Prostate gland (tissue), 2 donors: ENCODE measurements at regions not wholly inside any gene's neighbourhood (a gene's known extent, or its start where the extent isn't known, plus 50 kb on each side); places are given as distances from the start of the nearest gene placed in this dataset.
A peak's percentile ranks its signal among the peaks of the same experiment; 100 is the strongest.

Experiments
- DNase-seq: peaks from one replicate; pipeline ENCODE4 v3.0.0-alpha.2; 2019; ENCODE audit warnings: low spot score
- H3K27ac ChIP-seq, 2 donors: fragments of 200-600 bp; sonication (generic); 2 replicates each; pipeline ENCODE4 v1.5.1; 2017 to 2019
- H3K27me3 ChIP-seq: fragments of 200-600 bp; sonication (generic); replicated peaks from 2 replicates; pipeline ENCODE4 v1.5.1; 2019; ENCODE audit not compliant: insufficient read depth
- H3K36me3 ChIP-seq, 2 donors: fragments of 200-600 bp; sonication (generic); 1 replicate in 1 of 2; 2 replicates in 1 of 2; pipeline versions ENCODE4 v1.5.1 to v1.8.1; 2017 to 2019
- H3K4me1 ChIP-seq: fragments of 200-600 bp; sonication (generic); replicated peaks from 2 replicates; pipeline ENCODE4 v1.5.1; 2019
- H3K4me3 ChIP-seq, 2 donors: fragments of 200-600 bp; sonication (generic); 2 replicates each; pipeline ENCODE4 v1.5.1; 2017 to 2019
- H3K9me3 ChIP-seq: fragments of 200-600 bp; sonication (generic); 2 replicates; pipeline ENCODE4 v1.5.1; 2017
- POLR2A ChIP-seq: fragments of 450-650 bp; IDR thresholded peaks from one replicate; pipeline ENCODE4 v1.6.1; 2016; ENCODE audit warnings: antibody characterized with exemption, mild to moderate bottlenecking
- POLR2AphosphoS5 ChIP-seq: sonication (generic); formaldehyde crosslinking; IDR thresholded peaks from one replicate; pipeline ENCODE4 v1.6.1; 2017; ENCODE audit warnings: antibody characterized with exemption
- WGBS: methylation state at CpG from one replicate; pipeline ENCODE4 v1.1.5; 2018; 5-methylcytosine and 5-hydroxymethylcytosine counted together
- intact Hi-C: fragments of 100-400 bp; cut with DNase I; formaldehyde crosslinking; loops from one replicate; pipeline ENCODE4 v1.14.2; 2022
- TF ChIP-seq, protein P1 (sequence below), 4 experiments: fragments of 200-600 bp in 2 of 4; fragments of 450-650 bp in 2 of 4; sonication (generic) in 2 of 4; IDR thresholded peaks; 1 replicate in 3 of 4; 2 replicates in 1 of 4; pipeline ENCODE4 v1.5.1; 2016 to 2019; ENCODE audit warnings: antibody characterized with exemption in 4 of 4, mild to moderate bottlenecking in 2 of 4, moderate library complexity in 2 of 4

DNA sequence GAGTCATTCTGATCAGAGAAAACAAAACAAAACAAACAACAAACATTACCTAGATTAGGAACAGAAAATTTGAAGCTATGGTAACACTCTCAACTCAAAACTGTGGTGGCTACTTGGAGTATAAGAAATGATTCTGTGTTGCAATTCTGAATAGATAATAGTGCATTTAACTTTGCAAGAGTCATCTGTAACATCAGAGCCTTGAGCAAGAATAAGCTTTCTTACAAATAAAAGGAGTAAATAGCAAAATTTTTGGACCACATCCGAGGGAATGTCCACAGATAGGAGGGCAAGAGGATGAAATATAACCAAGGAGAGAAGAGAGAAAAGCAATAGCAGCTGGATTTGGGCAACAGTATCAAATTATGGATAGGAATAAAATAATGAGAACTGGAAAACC lies 1090.6 kb downstream of the SLC6A15 start:
- 61% methylated on average over 1 of the region's 1 CpG for WGBS
- Histone ChIP-seq H3K36me3 (no peaks in the 10 kb centered on the region), H3K27me3 (no peaks in the 10 kb centered on the region), H3K27ac (no peak overlapping the region), H3K9me3 (no peaks in the 10 kb centered on the region), H3K4me1 (no peaks in the 10 kb centered on the region), H3K4me3 (no peak overlapping the region)
- TF ChIP-seq, protein P1, sequence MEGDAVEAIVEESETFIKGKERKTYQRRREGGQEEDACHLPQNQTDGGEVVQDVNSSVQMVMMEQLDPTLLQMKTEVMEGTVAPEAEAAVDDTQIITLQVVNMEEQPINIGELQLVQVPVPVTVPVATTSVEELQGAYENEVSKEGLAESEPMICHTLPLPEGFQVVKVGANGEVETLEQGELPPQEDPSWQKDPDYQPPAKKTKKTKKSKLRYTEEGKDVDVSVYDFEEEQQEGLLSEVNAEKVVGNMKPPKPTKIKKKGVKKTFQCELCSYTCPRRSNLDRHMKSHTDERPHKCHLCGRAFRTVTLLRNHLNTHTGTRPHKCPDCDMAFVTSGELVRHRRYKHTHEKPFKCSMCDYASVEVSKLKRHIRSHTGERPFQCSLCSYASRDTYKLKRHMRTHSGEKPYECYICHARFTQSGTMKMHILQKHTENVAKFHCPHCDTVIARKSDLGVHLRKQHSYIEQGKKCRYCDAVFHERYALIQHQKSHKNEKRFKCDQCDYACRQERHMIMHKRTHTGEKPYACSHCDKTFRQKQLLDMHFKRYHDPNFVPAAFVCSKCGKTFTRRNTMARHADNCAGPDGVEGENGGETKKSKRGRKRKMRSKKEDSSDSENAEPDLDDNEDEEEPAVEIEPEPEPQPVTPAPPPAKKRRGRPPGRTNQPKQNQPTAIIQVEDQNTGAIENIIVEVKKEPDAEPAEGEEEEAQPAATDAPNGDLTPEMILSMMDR (IDR thresholded peaks at IDR 0.05) = no peak
- TF ChIP-seq POLR2A = no peak
- TF ChIP-seq POLR2AphosphoS5 = no peak
- intact Hi-C loops = no loop called here
- DNase-seq = no peak

DNA sequence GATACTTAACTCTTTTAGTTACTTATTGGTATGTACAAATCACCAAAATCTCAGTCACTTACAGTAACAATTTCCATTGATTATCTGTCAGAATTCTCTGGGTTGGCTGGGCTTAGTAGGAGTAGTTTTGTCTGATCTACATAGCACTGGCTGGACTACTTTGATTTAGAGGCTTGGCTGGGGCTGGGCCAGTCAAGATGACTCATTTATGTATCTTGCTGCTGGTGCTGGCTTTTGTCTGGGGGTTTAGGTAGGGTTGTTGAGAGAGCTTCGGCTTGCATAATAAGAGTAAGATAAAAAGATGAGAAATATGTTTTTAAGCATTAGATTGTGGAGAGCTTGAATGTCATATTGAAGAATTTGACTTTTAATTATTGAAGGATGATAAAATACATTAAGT lies 1093.7 kb downstream of the SLC6A15 start:
- WGBS = 23% methylated on average over 1 of the region's 1 CpG
- TF ChIP-seq POLR2AphosphoS5 (no peak), POLR2A (no peak)
- TF ChIP-seq, protein P1 (IDR thresholded peaks at IDR 0.05) = no peak
- Histone ChIP-seq H3K27ac (no peak overlapping the region), H3K4me1 (no peaks in the 10 kb centered on the region), H3K36me3 (no peaks in the 10 kb centered on the region), H3K9me3 (no peaks in the 10 kb centered on the region), H3K27me3 (no peaks in the 10 kb centered on the region), H3K4me3 (no peak overlapping the region)
- DNase-seq = peak; percentile 20
- intact Hi-C loops = no loop called here

DNA sequence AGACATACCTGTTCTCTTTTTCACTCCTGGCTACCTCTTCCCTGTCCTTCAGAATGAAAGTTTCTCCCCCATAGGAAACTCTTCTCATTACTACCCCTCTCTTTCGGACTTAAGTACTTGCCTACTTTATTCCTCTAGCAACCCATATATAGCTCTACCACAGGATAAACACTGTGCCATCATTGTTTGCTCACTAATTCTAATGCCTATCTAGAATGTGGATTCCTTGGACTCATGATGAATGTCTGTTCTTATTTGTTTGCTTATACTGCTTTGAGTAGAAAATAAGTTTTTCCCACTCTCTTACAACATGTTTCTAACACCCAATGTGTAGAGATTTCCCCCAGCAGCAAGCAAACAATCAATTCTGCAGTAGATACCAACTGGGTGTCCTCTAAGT lies 1094.9 kb downstream of the SLC6A15 start:
- no peaks in the 10 kb centered on the region for H3K9me3 ChIP-seq
- intact Hi-C loops = no loop called here
- TF ChIP-seq, protein P1 (IDR thresholded peaks at IDR 0.05) = no peak
- WGBS = 63% methylated on average over 1 of the region's 1 CpG
- DNase-seq = no peak
- no peaks in the 10 kb centered on the region for H3K27me3 ChIP-seq
- H3K36me3 ChIP-seq = no peaks in the 10 kb centered on the region
- no peak overlapping the region for H3K27ac ChIP-seq
- no peaks in the 10 kb centered on the region for H3K4me1 ChIP-seq
- no peak overlapping the region for H3K4me3 ChIP-seq

DNA sequence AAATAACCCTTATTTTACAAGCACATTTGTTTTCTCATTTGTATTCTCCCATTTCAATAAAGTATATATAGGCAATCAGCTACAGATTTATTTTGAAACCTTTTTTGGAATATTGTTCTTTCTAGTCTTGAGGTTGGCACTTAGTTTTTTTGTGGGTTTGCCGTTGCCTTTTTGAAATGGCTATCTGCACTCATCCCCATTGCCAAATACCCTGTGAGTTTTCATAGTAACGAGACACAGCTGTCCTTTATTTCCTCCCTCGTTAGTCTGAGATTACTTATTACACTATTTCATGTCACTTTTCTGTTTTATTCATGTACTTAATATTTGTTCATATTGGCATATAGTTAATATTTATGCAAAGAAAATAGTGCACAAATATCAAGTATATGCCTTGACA lies 1104.0 kb downstream of the SLC6A15 start:
- H3K27me3 ChIP-seq = no peaks in the 10 kb centered on the region
- 73% methylated on average over 3 of the region's 3 CpGs for WGBS
- no peak for DNase-seq
- intact Hi-C loops = no loop called here
- H3K4me1 ChIP-seq = no peaks in the 10 kb centered on the region
- H3K27ac ChIP-seq = no peak overlapping the region
- TF ChIP-seq POLR2AphosphoS5 = no peak
- TF ChIP-seq, protein P1 (IDR thresholded peaks at IDR 0.05) = no peak
- H3K36me3 ChIP-seq = no peaks in the 10 kb centered on the region
- no peaks in the 10 kb centered on the region for H3K9me3 ChIP-seq
- no peak overlapping the region for H3K4me3 ChIP-seq

DNA sequence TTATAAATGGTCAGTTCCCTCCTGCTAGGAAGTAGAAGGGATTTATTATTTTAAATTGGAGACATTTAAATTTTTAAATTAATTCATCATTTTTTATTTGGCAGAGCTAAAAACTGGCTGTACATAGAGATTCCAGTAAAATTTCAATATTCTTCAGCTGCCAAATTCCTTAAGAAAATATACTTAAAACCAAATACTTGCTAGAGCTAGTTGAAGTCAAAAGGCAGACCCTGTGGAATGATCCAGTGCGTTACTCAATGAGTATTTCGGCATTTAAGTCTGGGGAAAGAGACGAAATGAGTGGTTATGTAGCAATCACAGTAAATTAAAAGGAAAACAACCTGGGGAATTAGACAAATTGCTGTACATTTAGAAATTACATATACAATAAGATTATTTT lies 1104.7 kb downstream of the SLC6A15 start:
- H3K9me3 ChIP-seq = no peaks in the 10 kb centered on the region
- H3K27me3 ChIP-seq = no peaks in the 10 kb centered on the region
- H3K4me3 ChIP-seq = no peak overlapping the region
- TF ChIP-seq POLR2AphosphoS5 (no peak), POLR2A (no peak)
- TF ChIP-seq, protein P1 (IDR thresholded peaks at IDR 0.05) = no peak
- no peaks in the 10 kb centered on the region for H3K4me1 ChIP-seq
- 77% methylated on average over 3 of the region's 3 CpGs for WGBS
- intact Hi-C loops = no loop called here
- DNase-seq = no peak
- H3K36me3 ChIP-seq = no peaks in the 10 kb centered on the region
- no peak overlapping the region for H3K27ac ChIP-seq
